Dendritic cell treated with granulocyte-macrophage colony-stimulating factor and Interleukin-4, amounts not matched to agents 40 ng/mL and 50 ng/mL, for 4 days (primary cell): ENCODE measurements at regions not wholly inside any gene's neighbourhood (a gene's known extent, or its start where the extent isn't known, plus 50 kb on each side); places are given as distances from the start of the nearest gene placed in this dataset.

Experiments
- H3K27ac Mint-ChIP-seq: one replicate; pipeline ENCODE4 v1.8.0; 2022; ENCODE audit warnings: mild to moderate bottlenecking, mixed read lengths
- H3K27me3 Mint-ChIP-seq: one replicate; pipeline ENCODE4 v1.8.0; 2022; ENCODE audit warnings: mild to moderate bottlenecking, mixed read lengths
- H3K36me3 Mint-ChIP-seq: one replicate; pipeline ENCODE4 v1.8.0; 2022; ENCODE audit warnings: low read depth, mixed read lengths
- H3K4me1 Mint-ChIP-seq: one replicate; pipeline ENCODE4 v1.8.0; 2022; ENCODE audit warnings: low read depth, mixed read lengths
- H3K4me3 Mint-ChIP-seq: one replicate; pipeline ENCODE4 v1.8.0; 2022; ENCODE audit warnings: mild to moderate bottlenecking, moderate library complexity, mixed read lengths
- H3K9me3 Mint-ChIP-seq: one replicate; pipeline ENCODE4 v1.8.0; 2022; ENCODE audit warnings: mixed read lengths
- intact Hi-C: fragments of 100-400 bp; cut with micrococcal nuclease; formaldehyde crosslinking; loops from one replicate; pipeline ENCODE4 v1.15.0; 2022

GRCh38 chr2:181183878-181184542 lies 203.6 kb downstream of the UBE2E3 start:
- Mint-ChIP-seq H3K4me1 (peaks cover 26% of the 10 kb centered on the region), H3K9me3 (peaks cover 9% of the 10 kb centered on the region), H3K27me3 (no peaks in the 10 kb centered on the region), H3K36me3 (no peaks in the 10 kb centered on the region), H3K27ac (no peak overlapping the region), H3K4me3 (no peak overlapping the region)
- intact Hi-C loops = loop anchor here (10.0 kb wide), 1 partner anchor 51 kb away; no protein-coding TSS in a partner anchor

- Mint-ChIP-seq H3K27me3 (no peaks in the 10 kb centered on the region), H3K4me3 (peak overlapping the region; percentile 37), H3K27ac (peak overlapping the region; percentile 45), H3K9me3 (no peaks in the 10 kb centered on the region), H3K4me1 (peaks cover 26% of the 10 kb centered on the region), H3K36me3 (no peaks in the 10 kb centered on the region)
- intact Hi-C loops = loop anchor here (10.0 kb wide), 1 partner anchor 49 kb away; no protein-coding TSS in a partner anchor
Observed at GRCh38 chr2:181185421-181185820, 205.0 kb downstream of the UBE2E3 start.

- Mint-ChIP-seq H3K27me3 (no peaks in the 10 kb centered on the region), H3K4me3 (no peak overlapping the region), H3K9me3 (no peaks in the 10 kb centered on the region), H3K36me3 (no peaks in the 10 kb centered on the region), H3K4me1 (peaks cover 26% of the 10 kb centered on the region), H3K27ac (no peak overlapping the region)
- intact Hi-C loops = loop anchor here (10.0 kb wide), 1 partner anchor 49 kb away; no protein-coding TSS in a partner anchor
Observed at GRCh38 chr2:181185948-181186347, 205.5 kb downstream of the UBE2E3 start.

- no peaks in the 10 kb centered on the region for H3K27me3 Mint-ChIP-seq
- intact Hi-C loops = loop anchor here (10.0 kb wide), 1 partner anchor 46 kb away; no protein-coding TSS in a partner anchor
- H3K9me3 Mint-ChIP-seq = no peaks in the 10 kb centered on the region
- H3K36me3 Mint-ChIP-seq = no peaks in the 10 kb centered on the region
- H3K4me3 Mint-ChIP-seq = no peak overlapping the region
- peaks cover 23% of the 10 kb centered on the region for H3K4me1 Mint-ChIP-seq
- no peak overlapping the region for H3K27ac Mint-ChIP-seq
Observed at GRCh38 chr2:181188605-181189004, 208.2 kb downstream of the UBE2E3 start.

- Mint-ChIP-seq H3K27me3 (no peaks in the 10 kb centered on the region), H3K4me1 (peaks cover 12% of the 10 kb centered on the region), H3K36me3 (no peaks in the 10 kb centered on the region), H3K4me3 (no peak overlapping the region), H3K9me3 (no peaks in the 10 kb centered on the region), H3K27ac (no peak overlapping the region)
- intact Hi-C loops = loop anchor here (10.0 kb wide), 1 partner anchor 45 kb away; no protein-coding TSS in a partner anchor
Observed at GRCh38 chr2:181189951-181190350, 209.5 kb downstream of the UBE2E3 start.

- intact Hi-C loops = no loop called here
- peaks cover 4% of the 10 kb centered on the region for H3K4me1 Mint-ChIP-seq
- H3K27ac Mint-ChIP-seq = no peak overlapping the region
- no peaks in the 10 kb centered on the region for H3K9me3 Mint-ChIP-seq
- no peak overlapping the region for H3K4me3 Mint-ChIP-seq
- H3K27me3 Mint-ChIP-seq = no peaks in the 10 kb centered on the region
- H3K36me3 Mint-ChIP-seq = no peaks in the 10 kb centered on the region
Observed at GRCh38 chr2:181190711-181191110, 210.3 kb downstream of the UBE2E3 start.

GRCh38 chr2:181193550-181193949 lies 213.1 kb downstream of the UBE2E3 start:
- Mint-ChIP-seq H3K27ac (no peak overlapping the region), H3K4me1 (no peaks in the 10 kb centered on the region)
- intact Hi-C loops = no loop called here

GRCh38 chr2:181196401-181196800 lies 216.0 kb downstream of the UBE2E3 start:
- intact Hi-C loops = no loop called here

More at GRCh38 chr2:181193550-181193949, 213.1 kb downstream of the UBE2E3 start:
- H3K36me3 Mint-ChIP-seq = no peaks in the 10 kb centered on the region
- no peak overlapping the region for H3K4me3 Mint-ChIP-seq
- H3K9me3 Mint-ChIP-seq = no peaks in the 10 kb centered on the region
- no peaks in the 10 kb centered on the region for H3K27me3 Mint-ChIP-seq

GRCh38 chr2:181197140-181197760 lies 216.8 kb downstream of the UBE2E3 start:
- no peaks in the 10 kb centered on the region for H3K4me1 Mint-ChIP-seq
- H3K27ac Mint-ChIP-seq = no peak overlapping the region
- intact Hi-C loops = no loop called here

More at GRCh38 chr2:181196401-181196800, 216.0 kb downstream of the UBE2E3 start:
- Mint-ChIP-seq H3K4me3 (no peak overlapping the region), H3K36me3 (no peaks in the 10 kb centered on the region), H3K4me1 (no peaks in the 10 kb centered on the region), H3K9me3 (no peaks in the 10 kb centered on the region), H3K27me3 (no peaks in the 10 kb centered on the region), H3K27ac (no peak overlapping the region)

GRCh38 chr2:181198183-181198864 lies 217.9 kb downstream of the UBE2E3 start:
- Mint-ChIP-seq H3K9me3 (no peaks in the 10 kb centered on the region), H3K4me1 (no peaks in the 10 kb centered on the region), H3K4me3 (no peak overlapping the region), H3K36me3 (no peaks in the 10 kb centered on the region), H3K27ac (no peak overlapping the region), H3K27me3 (no peaks in the 10 kb centered on the region)
- intact Hi-C loops = no loop called here

More at GRCh38 chr2:181197140-181197760, 216.8 kb downstream of the UBE2E3 start:
- Mint-ChIP-seq H3K4me3 (no peak overlapping the region), H3K27me3 (no peaks in the 10 kb centered on the region), H3K36me3 (no peaks in the 10 kb centered on the region), H3K9me3 (no peaks in the 10 kb centered on the region)

- Mint-ChIP-seq H3K36me3 (no peaks in the 10 kb centered on the region), H3K27me3 (no peaks in the 10 kb centered on the region), H3K4me1 (peaks cover 5% of the 10 kb centered on the region), H3K9me3 (peaks cover 35% of the 10 kb centered on the region), H3K4me3 (no peak overlapping the region), H3K27ac (no peak overlapping the region)
- intact Hi-C loops = no loop called here
Observed at GRCh38 chr2:181203412-181203811, 223.0 kb downstream of the UBE2E3 start.

GRCh38 chr2:181203916-181204315 lies 223.5 kb downstream of the UBE2E3 start:
- intact Hi-C loops = no loop called here
- Mint-ChIP-seq H3K9me3 (peaks cover 40% of the 10 kb centered on the region), H3K4me1 (peaks cover 5% of the 10 kb centered on the region), H3K36me3 (no peaks in the 10 kb centered on the region), H3K27ac (no peak overlapping the region), H3K27me3 (no peaks in the 10 kb centered on the region), H3K4me3 (no peak overlapping the region)

- H3K4me1 Mint-ChIP-seq = no peaks in the 10 kb centered on the region
- no peaks in the 10 kb centered on the region for H3K36me3 Mint-ChIP-seq
- H3K4me3 Mint-ChIP-seq = no peak overlapping the region
- H3K27me3 Mint-ChIP-seq = no peaks in the 10 kb centered on the region
- no peak overlapping the region for H3K27ac Mint-ChIP-seq
- H3K9me3 Mint-ChIP-seq = peaks cover 13% of the 10 kb centered on the region
- intact Hi-C loops = no loop called here
Observed at GRCh38 chr2:181218401-181218821, 238.0 kb downstream of the UBE2E3 start.

- Mint-ChIP-seq H3K9me3 (peaks cover 21% of the 10 kb centered on the region), H3K36me3 (no peaks in the 10 kb centered on the region), H3K4me1 (no peaks in the 10 kb centered on the region), H3K4me3 (no peak overlapping the region), H3K27ac (no peak overlapping the region), H3K27me3 (no peaks in the 10 kb centered on the region)
- intact Hi-C loops = no loop called here
Observed at GRCh38 chr2:181223234-181223633, 234.0 kb upstream of the ITGA4 start.
